Motor neuron (in vitro differentiated cells): ENCODE measurements at regions not wholly inside any gene's neighbourhood (a gene's known extent, or its start where the extent isn't known, plus 50 kb on each side); places are given as distances from the start of the nearest gene placed in this dataset.

Experiments
- ATAC-seq, 8 experiments: fragments of 200-7000 bp; cut with Tn5 transposase; replicated peaks in 6 of 8; 2 replicates each; pipeline ENCODE4 v1.8.0; 2021; ENCODE audit warnings: mild to moderate bottlenecking in 8 of 8, moderate library complexity in 8 of 8
- H3K27ac ChIP-seq, 2 donors: fragments of 250-450 bp; sonication (Bioruptor Pico); 2 replicates each; pipeline ENCODE4 v1.9.0; 2021; ENCODE audit warnings: antibody characterized with exemption in 2 of 2, mild to moderate bottlenecking in 2 of 2, moderate library complexity in 1 of 2
- H3K4me1 ChIP-seq, 2 donors: fragments of 250-450 bp; sonication (Bioruptor Pico); replicated peaks in 1 of 2; 2 replicates each; pipeline ENCODE4 v1.6.1; 2021; ENCODE audit warnings: antibody characterized with exemption in 2 of 2, mild to moderate bottlenecking in 2 of 2, moderate library complexity in 1 of 2
- H3K4me3 ChIP-seq, 5 donors: fragments of 250-450 bp; sonication (Bioruptor Pico); 2 replicates each; pipeline ENCODE4 v1.9.0; 2021; ENCODE audit warnings: antibody characterized with exemption in 5 of 5, mild to moderate bottlenecking in 5 of 5, moderate library complexity in 4 of 5
- WGBS, 10 experiments: fragments of 450-650 bp; shearing (Covaris generic); methylation state at CpG; one replicate each; pipeline ENCODE4 v1.0.0; 2022; 5-methylcytosine and 5-hydroxymethylcytosine counted together
- in situ Hi-C, 9 experiments: fragments of 400-800 bp; cut with MboI; loops; one replicate each; pipeline ENCODE4 v1.15.0; 2021; ENCODE audit warnings: low sequenced_read_pairs in 9 of 9, low pct_unique_long_range_greater_than_20kb in 2 of 9; ENCODE audit not compliant: unreplicated experiment in 9 of 9

GRCh38 chr6:91137286-91137685 is 550.4 kb upstream of the MAP3K7 start:
- Histone ChIP-seq H3K4me1 (peaks cover 8 to 31% of the 10 kb centered on the region in 2 donors), H3K27ac (no peak overlapping the region), H3K4me3 (no peak overlapping the region)
- WGBS, 10 experiments, result 8 to 95% (median 72%) methylated on average over 2 of the region's 2 CpGs; no CpG with 5 or more reads in 2 of the 10 experiments
- in situ Hi-C loops, result no loop called here
- no peak for ATAC-seq

- no peak overlapping the region for H3K27ac ChIP-seq
- WGBS, 10 experiments, result 0 to 100% (median 58%) methylated on average over 1 to 2 of the region's 2 CpGs; no CpG with 5 or more reads in 4 of the 10 experiments
- in situ Hi-C loops, result no loop called here
- peak in 5 of 8 experiments; percentile 23 to 79 (median 53) for ATAC-seq
- H3K4me3 ChIP-seq, result no peak overlapping the region
- peaks cover 8 to 27% of the 10 kb centered on the region in 2 donors for H3K4me1 ChIP-seq
Measured at GRCh38 chr6:91135406-91136103, 548.7 kb upstream of the MAP3K7 start.

GRCh38 chr6:91132461-91132860 is 545.6 kb upstream of the MAP3K7 start:
- ATAC-seq, result peak in 1 of 8 experiments; percentile 36
- no peak overlapping the region for H3K4me3 ChIP-seq
- H3K4me1 ChIP-seq, result peaks cover 8 to 15% of the 10 kb centered on the region in 2 donors
- 19 to 100% (median 64%) methylated on average over 1 to 3 of the region's 3 CpGs; no CpG with 5 or more reads in 2 of the 10 experiments for WGBS, 10 experiments
- H3K27ac ChIP-seq, result no peak overlapping the region
- in situ Hi-C loops, result no loop called here

- H3K27ac ChIP-seq, result no peak overlapping the region
- 0 to 92% (median 73%) methylated on average over 1 to 6 of the region's 6 CpGs; no CpG with 5 or more reads in 1 of the 10 experiments for WGBS, 10 experiments
- in situ Hi-C loops, result no loop called here
Measured at GRCh38 chr6:91130126-91130525, 543.3 kb upstream of the MAP3K7 start.

DNA sequence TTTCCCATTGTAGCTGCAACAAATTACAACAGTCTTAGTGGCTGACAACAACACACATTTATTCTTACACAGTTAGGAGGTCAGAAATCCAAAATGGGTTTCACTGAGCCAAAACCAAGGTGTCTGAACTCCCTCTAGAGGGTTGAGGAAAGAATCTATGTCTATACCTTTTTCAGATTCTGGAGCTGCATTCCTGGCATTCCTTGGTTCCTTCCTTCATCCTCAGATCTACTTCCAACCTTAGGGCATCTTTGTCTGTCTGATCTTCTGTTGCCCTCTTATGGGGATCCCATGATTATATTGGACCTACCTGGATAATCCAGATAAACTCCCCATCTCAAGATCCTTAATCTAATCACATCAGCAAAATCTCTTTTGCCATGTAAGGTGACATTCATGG is 540.9 kb upstream of the MAP3K7 start:
- ATAC-seq, result no peak
- H3K4me1 ChIP-seq, result no peaks in the 10 kb centered on the region
- in situ Hi-C loops, result no loop called here
- no peak overlapping the region for H3K4me3 ChIP-seq
- H3K27ac ChIP-seq, result no peak overlapping the region

More at GRCh38 chr6:91130126-91130525, 543.3 kb upstream of the MAP3K7 start:
- ATAC-seq, result no peak
- Histone ChIP-seq H3K4me3 (no peak overlapping the region), H3K4me1 (peaks cover 2 to 3% of the 10 kb centered on the region in 2 donors)

DNA sequence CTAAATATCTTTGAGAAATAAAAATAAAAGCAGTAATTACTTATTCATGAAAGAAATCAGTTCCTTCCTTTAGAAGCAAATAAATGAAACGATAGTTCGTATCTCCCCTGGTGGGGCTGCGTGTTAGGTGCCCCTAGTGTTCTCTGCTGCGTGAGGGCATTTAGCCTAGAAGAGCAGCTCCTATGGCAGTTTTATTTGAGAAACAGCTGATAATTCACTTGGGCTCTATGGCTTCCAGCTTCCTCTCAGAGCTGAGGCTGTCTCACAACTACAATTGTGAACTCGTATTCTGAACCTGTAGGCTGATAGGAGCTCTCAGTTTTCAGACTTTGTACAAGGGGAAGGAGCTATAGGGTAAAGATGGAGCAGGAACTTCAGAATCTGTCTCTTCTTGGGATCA is 540.0 kb upstream of the MAP3K7 start:
- Histone ChIP-seq H3K4me1 (no peaks in the 10 kb centered on the region), H3K27ac (no peak overlapping the region), H3K4me3 (no peak overlapping the region)
- in situ Hi-C loops, result no loop called here
- WGBS, 10 experiments, result 0 to 92% (median 45%) methylated on average over 1 to 5 of the region's 5 CpGs; no CpG with 5 or more reads in 3 of the 10 experiments
- ATAC-seq, result no peak

DNA sequence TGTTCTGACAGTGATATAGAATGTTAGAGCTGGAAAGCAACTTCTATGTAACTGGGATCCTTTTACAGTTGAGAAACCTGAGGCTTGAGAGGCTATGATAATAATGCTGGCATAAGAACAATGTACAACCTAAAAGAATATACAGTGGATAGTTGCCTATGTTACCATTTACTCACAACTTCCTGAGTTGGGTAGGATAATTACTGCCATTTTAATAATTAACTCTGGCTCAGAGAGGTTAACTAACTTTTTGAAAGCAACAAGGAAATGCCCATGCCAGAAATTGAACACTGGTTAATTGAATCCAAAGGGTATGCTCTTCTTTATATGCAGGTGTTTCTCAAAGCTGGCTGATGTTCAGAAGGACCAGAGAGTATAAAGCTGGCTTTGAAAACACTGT is 530.7 kb upstream of the MAP3K7 start:
- Histone ChIP-seq H3K27ac (no peak overlapping the region), H3K4me3 (no peak overlapping the region), H3K4me1 (no peaks in the 10 kb centered on the region)
- in situ Hi-C loops, result no loop called here
- no peak for ATAC-seq

DNA sequence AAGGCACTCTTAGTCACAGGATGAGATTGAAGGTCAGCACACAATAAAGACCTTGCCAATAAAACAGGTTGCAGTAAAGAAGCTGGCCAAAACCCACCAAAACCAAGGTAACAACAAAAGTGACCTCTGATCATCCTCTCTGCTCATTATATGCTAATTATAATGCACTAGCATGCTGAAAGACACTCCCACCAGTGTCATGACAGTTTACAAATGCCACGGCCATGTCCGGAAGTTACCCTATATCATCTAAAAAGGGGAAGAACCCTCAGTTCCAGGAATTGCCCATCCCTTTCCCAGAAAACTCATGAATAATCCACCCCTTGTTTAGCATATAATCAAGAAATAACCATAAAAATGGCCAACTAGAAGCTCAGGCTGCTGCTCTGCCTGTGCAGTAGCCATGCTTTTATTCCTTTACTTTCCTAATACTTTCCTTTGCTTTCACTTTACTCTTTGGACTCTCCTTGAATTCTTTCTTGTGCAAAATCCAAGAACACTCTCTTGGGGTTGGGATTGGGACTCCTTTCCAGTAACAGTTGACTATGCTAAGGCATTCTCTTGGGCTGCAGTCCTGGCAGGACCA is 527.3 kb upstream of the MAP3K7 start:
- peak in 2 of 8 experiments; percentile 74 for ATAC-seq
- 10 to 100% (median 69%) methylated on average over 1 to 2 of the region's 2 CpGs; no CpG with 5 or more reads in 4 of the 10 experiments for WGBS, 10 experiments
- in situ Hi-C loops, result no loop called here
- H3K4me3 ChIP-seq, result no peak overlapping the region
- no peak overlapping the region for H3K27ac ChIP-seq
- no peaks in the 10 kb centered on the region for H3K4me1 ChIP-seq

DNA sequence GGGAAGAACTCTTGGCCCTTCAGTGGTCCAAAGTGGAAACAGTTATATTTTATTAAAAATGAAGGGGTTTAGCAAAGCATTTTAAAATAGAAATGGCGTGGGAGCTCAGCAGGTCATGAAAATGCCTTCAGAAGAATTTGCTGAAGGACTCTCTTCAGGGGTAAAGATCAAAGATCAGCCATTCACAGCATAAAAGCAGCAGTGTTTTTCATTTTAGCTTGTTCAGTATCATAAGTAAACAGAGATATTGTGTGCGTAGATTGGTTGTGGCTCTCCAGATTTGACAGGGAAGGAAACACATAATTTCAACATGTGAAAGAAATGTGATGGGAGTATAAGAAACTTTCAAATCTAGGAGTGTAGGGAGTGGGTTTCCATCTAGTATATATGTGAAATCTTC is 519.2 kb upstream of the MAP3K7 start:
- Histone ChIP-seq H3K4me3 (no peak overlapping the region), H3K27ac (no peak overlapping the region), H3K4me1 (peaks cover 0 to 8% of the 10 kb centered on the region in 2 donors)
- in situ Hi-C loops, result no loop called here
- WGBS, 10 experiments, result 10 to 94% (median 61%) methylated on average over 1 to 2 of the region's 2 CpGs; no CpG with 5 or more reads in 2 of the 10 experiments
- no peak for ATAC-seq

DNA sequence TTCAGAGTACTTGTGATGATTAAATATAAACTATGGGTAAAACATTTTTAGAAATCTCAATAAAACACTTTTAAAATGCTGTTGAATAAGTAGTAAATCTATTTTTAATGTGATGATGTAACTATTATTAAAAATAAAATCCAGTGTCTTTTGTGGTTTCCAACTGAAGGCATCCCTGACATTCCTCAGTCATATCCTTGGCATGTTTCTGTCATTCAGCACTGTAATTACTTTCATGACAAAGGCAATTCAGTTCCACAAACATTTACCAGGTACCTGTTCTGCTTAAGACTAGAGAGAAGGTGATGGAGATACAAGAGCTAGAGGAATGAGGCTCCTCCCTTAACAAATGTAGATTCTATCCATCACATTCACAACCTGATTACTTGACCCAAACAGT is 518.7 kb upstream of the MAP3K7 start:
- in situ Hi-C loops, result no loop called here
- no peak overlapping the region for H3K27ac ChIP-seq
- no peak for ATAC-seq
- H3K4me3 ChIP-seq, result no peak overlapping the region
- peaks cover 0 to 8% of the 10 kb centered on the region in 2 donors for H3K4me1 ChIP-seq

GRCh38 chr6:91099479-91099878 is 512.6 kb upstream of the MAP3K7 start:
- Histone ChIP-seq H3K4me1 (no peaks in the 10 kb centered on the region), H3K4me3 (no peak overlapping the region), H3K27ac (no peak overlapping the region)
- in situ Hi-C loops, result no loop called here
- no peak for ATAC-seq
- WGBS, 10 experiments, result 0 to 100% (median 78%) methylated on average over 1 of the region's 1 CpG; no CpG with 5 or more reads in 4 of the 10 experiments

- in situ Hi-C loops, result no loop called here
- H3K27ac ChIP-seq, result no peak overlapping the region
Measured at GRCh38 chr6:91098006-91098405, 511.1 kb upstream of the MAP3K7 start.

DNA sequence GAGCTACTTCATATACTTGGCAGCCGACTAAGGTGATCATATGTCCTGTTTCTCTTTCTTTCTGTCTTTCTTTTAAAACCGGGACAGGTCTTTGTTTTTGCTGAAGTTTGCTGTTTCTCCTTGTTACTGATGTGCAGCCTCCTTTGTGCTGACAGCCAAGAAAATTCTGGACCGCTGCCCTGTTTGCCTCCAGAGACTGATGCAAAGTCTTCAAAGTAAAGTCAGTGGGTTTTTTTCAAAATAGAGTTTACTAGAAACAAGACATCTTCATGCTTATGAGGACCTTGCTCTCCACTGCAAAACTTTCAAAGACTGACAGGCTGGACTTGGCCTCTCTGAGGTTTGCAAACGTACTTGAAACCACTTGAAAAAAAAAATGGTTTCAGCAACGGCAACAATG is 510.5 kb upstream of the MAP3K7 start:
- peak in 1 of 8 experiments; percentile 81 for ATAC-seq
- Histone ChIP-seq H3K27ac (no peak overlapping the region), H3K4me1 (no peaks in the 10 kb centered on the region), H3K4me3 (no peak overlapping the region)
- WGBS, 10 experiments, result 0 to 91% (median 79%) methylated on average over 1 to 5 of the region's 5 CpGs
- in situ Hi-C loops, result no loop called here

More at GRCh38 chr6:91098006-91098405, 511.1 kb upstream of the MAP3K7 start:
- 0 to 94% (median 88%) methylated on average over 2 to 5 of the region's 5 CpGs for WGBS, 10 experiments
- Histone ChIP-seq H3K4me1 (no peaks in the 10 kb centered on the region), H3K4me3 (no peak overlapping the region)
- peak in 1 of 8 experiments; percentile 20 for ATAC-seq
